Tongue (tissue), 1 donor: ENCODE measurements at regions not wholly inside any gene's neighbourhood (a gene's known extent, or its start where the extent isn't known, plus 50 kb on each side); places are given as distances from the start of the nearest gene placed in this dataset.
"Not testable (repeated sequence)": the region's sequence is repeated elsewhere in the genome, so short reads cannot be mapped to it uniquely, and the experiment has no call there.

ENCODE experiments used
- DNase-seq: peaks from one replicate; pipeline ENCODE4 v3.0.0-alpha.2; 2015

DNA sequence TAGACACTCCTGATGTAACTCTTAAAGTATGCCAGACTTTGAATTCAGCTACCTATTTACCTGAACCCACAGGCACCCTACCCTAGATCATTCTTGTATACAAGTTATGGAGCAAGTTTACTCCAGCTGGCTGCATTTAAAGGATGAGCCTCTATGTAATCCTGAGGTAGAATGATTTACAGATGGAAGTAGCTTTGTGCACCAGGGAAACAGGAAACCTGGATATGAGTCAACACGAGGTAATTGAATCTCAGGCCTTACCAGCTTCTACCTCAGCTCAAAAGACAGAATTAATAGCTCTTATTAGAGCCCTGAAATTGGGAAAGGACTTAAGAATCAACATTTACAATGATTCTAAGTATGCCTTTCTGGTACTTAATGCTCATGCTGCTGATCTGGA, 119.8 kb downstream of the AGTR2 start:
- no peak for DNase-seq

DNA sequence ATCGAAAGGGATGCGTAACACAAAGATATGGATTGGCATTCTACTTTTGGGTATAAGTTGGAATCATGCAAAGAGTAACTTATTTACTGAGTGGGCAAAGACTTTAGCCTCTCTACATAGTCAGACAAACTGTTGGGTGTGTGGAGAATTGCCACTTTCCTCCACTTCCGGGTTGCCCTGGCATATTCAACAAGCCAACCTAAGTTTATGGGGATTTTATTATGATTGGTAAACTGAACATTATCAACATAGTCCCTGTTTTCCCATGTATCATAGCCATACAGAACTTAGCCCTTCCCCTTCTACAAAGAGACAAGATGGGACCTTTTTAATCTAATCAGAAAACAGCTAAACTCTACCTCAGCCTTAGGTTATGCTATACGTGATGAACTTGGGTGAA, 121.6 kb downstream of the AGTR2 start:
- DNase-seq: no peak

DNA sequence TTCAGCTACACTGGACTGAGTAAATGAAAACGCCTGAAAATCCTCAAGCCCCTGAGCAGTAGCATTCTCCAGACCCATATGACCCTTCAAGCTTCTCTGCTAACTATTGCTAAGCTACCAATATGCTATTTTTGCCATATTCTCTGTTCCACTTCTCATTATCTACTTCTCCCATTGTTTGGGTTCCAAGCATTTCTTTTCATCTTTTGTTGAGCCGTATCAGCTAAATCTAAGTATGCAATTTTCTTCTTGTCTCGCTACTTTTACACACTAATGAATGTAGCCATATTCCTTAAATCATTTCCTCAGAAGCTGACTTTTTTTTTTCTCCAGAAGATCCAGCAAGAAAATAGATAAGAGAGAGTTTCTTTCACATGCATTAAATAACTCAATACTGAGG, 128.4 kb downstream of the AGTR2 start:
- DNase-seq: no peak

DNA sequence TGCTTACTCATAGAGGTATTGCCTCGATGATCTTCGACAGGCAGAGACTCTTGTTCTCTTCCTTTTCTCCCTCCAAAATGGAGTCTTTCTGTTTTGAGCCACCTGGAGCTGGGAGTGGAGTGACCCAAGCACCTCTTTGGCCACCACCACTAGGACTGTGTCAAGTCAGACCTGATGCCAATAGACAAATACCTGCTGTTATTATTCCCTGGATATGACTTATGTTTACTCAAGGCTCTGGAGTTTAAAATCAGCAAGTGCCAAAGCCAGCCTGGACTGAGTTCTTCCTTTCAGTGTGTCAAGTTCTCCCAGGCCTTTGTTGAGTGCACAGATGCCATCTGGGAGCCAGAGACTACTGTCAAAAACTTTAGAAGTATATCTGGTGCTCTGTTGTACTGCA, 130.2 kb upstream of the SLC6A14 start:
- DNase-seq: no peak

DNA sequence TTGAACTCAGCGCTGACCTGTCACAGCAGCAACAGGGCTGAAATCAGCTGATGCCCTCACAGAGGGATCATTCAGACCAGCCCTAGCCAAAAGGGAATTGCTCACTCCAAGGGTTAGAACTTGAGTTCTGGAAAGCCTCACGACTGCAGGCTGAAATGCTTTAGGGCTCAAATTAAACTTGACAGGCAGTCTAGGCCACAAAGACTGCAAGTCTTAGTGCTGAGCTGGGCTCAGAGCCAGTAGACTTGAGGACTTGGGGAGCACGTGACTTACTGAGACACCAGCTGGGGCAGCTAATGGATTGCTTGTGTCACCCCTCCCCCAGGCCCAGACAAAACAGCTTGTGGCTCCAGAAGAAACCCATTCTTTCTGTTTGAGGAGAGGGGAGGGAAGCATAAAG, 119.0 kb upstream of the SLC6A14 start:
- DNase-seq: peak; percentile 83

DNA sequence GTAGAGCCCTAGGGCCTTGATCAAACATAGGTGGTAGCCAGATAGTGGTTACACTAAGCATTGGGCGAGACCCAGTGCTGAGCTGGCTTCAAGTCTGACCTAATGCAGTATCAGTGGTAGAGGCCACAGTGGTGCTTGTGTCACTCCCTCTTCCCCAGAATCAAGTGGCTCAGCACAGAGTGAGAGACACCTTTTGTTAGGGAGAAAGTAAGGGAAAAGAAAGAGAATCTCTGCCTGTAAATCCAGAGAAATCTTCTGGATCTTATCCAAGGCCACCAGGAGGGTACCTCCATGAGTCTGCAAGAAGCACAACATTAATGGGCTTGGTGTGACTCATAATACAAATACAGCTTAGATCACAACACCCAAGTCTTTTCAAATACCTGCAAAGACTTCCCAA, 117.7 kb upstream of the SLC6A14 start:
- no peak for DNase-seq

DNA sequence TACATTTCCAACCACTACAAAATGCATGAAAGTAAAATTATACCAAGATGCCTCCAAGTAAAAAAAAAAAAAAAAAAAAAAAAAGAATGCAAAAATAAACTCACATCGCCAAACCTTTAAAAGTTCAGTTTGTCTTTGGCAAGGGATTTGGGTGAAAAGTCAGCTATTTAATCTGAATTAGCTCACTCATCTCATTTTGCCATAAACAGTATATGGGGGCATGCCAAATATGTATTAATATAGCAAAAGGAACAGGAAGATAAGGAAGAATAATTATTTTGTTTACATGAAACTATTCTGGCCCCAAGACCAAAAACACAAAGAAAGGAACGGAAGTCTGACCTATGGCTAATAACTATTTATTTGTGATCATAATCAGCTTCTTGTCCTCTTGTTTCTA, 114.7 kb upstream of the SLC6A14 start:
- no peak for DNase-seq

DNA sequence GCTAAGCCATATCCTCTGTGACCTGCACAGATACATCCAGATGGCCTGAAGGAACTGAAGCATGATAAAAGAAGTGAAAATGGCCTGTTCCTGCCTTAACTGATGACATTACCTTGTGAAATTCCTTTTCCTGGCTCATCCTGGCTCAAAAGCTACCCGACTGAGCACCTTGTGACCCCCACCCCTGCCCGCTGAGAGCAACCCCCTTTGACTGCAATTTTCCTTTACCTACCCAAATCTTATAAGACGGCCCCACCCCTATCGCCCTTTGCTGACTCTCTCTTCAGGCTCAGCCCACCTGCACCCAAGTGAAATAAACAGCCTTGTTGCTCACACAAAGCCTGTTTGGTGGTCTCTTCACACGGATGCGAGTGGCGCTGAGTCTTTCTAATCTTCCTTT, 104.4 kb upstream of the SLC6A14 start:
- DNase-seq: not testable (repeated sequence)

DNA sequence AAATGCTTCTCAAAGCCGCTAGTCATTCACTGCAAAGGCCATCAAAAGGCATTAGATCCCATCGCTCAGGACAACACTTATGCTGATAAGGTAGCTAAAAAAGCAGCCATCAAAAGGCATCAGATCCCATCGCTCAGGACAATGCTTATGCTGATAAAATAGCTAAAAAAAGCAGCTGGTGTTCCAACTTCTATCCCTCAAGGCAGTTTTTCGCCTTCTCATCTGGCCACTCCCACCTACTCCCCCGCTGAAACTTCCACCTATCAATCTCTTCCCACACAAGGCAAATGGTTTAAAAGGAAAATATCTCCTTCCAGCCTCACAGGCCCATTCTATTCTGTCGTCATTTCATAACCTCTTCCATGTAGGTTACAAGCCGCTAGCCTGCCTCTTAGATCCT, 101.6 kb upstream of the SLC6A14 start:
- DNase-seq: not testable (repeated sequence)

DNA sequence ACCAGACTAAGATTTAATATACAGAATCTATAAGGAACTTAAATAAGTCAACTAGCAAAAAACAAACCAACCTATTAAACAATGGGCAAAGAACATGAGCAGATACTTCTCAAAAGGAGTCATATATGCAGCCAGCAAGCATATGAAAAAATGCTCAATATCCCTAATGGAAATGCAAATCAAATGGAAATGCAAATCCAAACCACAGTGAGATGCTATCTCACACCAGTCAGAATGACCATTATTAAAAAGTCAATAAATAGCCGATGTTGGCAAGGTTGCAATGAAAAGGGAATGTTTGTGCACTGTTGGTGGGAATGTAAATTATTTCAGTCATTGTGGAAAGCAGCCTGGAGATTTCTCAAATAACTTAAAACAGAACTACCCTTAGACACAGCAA, 97.0 kb upstream of the SLC6A14 start:
- DNase-seq: no peak

DNA sequence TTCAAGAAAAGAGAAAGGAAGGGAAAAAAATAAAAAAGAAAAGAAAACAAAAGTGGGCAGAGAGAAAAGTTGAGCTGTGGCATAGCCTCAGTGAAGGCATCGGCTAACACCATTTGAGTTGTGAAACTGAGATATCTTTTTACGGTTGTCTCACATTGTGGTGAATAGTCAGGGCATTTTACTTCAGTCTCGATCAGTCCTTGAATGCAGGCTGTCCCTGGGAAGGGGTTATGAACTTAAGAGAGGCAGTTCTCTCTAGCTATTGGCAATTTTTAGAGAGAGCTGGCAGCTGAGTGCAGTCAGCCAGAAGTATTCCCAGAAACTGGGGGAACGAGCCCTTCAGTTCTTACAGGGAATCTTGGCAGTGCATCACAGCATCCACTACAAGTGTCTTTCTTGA, 93.5 kb upstream of the SLC6A14 start:
- no peak for DNase-seq

DNA sequence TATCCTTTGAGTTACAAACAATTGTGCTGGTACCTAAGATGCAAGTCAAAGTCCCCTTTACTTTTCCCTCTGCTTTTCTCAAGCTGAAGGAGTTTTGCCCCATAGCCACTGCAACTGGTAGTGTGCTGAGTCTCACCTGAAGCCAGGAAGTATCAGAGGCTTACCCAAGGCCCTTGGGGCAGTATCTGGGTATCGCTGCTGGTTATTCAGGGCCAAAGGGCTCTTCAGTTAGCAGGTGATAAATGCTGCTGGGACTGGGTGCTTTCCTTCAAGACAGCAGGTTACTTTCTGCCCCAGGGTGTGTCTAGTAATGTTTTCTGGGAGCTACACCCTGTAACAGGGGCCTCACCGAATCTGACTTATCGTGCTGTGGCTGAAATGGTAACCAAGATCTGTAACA, 90.4 kb upstream of the SLC6A14 start:
- DNase-seq: no peak

DNA sequence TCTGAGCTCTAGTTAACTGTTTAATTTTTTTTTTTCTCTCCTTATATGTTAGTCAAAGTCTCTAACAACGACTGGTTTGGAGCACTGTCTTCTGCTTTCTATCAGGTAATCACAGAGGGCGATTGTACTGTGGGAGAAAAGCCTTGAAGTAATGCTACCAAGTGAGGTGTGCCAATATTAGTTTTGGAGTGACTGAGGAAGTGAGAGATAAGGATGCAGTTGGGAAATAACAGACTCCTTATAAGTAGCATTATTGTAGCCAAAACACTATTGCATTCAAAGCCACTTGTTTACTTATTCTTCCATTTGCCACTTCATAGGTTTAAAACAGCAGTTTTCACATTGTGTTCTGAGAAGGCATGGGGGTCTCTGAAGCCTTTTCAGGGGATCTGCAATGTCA, 79.1 kb upstream of the SLC6A14 start:
- DNase-seq: no peak

DNA sequence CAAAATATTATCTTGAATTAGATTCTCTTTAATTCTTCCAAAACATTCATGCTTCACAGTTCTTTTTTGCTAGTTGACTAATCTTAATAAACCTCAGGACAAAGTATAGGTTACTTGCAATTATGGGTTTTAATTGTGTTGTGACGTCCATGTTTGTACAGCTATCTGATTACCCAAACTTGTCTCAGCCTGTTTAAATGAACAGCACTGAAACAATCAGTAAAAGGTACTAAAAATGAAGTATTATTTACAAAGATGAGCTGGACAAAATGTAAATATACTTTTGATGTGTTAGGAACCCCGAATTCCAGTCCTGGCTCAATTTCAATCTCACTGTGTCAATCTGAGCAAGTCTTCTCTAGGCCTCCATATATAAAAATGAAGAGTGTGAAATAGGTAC, 57.4 kb upstream of the SLC6A14 start:
- no peak for DNase-seq

DNA sequence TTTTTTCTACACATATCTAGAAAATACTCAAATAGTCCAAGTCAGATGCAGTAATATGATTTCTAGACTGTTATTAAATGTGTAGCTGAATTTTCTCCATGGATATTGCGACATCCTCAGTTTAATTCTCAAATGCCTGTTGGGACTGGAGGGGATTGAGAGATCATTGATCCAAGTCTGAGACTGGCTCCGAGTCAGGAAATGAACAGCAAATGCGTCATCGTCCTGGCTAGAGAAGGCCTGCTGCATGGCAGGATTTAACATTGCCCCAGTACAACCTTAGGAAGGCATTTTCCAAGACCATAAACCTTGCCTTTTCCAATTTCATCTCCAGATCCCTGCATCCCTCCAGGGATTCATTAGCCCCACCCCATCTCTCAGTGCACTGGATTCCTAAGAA, 56.6 kb upstream of the SLC6A14 start:
- peak; percentile 7 for DNase-seq

DNA sequence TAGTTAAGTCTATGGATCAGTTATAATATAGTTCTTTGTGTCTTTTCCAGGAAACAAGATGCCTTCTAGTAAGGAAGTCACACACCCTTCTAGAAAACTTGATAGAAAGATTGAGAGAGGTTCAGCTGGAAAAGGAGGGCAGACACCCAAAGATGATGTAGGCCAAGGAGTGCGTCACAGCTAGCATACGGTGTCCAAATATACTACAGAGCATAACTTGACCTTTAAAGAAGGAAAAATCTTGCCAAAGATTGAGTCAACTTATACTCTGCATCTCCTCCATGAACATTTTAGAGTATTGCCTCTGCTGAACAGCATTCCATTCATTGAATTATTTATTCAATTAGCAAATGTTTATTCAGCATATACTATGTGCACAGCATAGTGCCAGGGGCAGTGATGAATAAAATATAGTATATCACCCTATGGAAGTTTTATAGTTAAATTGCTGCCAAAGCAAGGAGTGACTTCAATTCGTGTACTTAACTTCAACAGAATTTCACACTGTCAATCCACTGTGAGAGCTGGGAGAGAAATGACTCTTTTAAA, 51.9 kb upstream of the SLC6A14 start:
- peak; percentile 29 for DNase-seq
